Small intestine (tissue), 7 donors: ENCODE measurements at regions not wholly inside any gene's neighbourhood (a gene's known extent, or its start where the extent isn't known, plus 50 kb on each side); places are given as distances from the start of the nearest gene placed in this dataset.

ENCODE experiments used
- DNase-seq, 2 donors: peaks; one replicate each; pipeline versions ENCODE4 v3.0.0 to v3.0.0-alpha.2; 2013
- FAIRE-seq: peaks from 2 replicates; lab custom pipeline; 2012; peaks lifted over from hg19 to GRCh38; lab: Jason Lieb, UNC
- H3K27ac ChIP-seq, 3 donors: one replicate each; pipeline ENCODE4 v1.5.1; 2013; ENCODE audit warnings: low read length in 2 of 3, mild to moderate bottlenecking in 2 of 3, control low read depth in 1 of 3, inconsistent platforms in 1 of 3, low read depth in 1 of 3, moderate library complexity in 1 of 3
- H3K27me3 ChIP-seq, 3 donors: one replicate each; pipeline ENCODE4 v1.6.1; 2013; ENCODE audit warnings: low read length in 3 of 3, inconsistent platforms in 1 of 3; ENCODE audit not compliant: control insufficient read depth in 3 of 3, insufficient read depth in 3 of 3
- H3K36me3 ChIP-seq, 3 donors: one replicate each; pipeline ENCODE4 v1.6.1; 2013; ENCODE audit warnings: low read length in 3 of 3, inconsistent platforms in 1 of 3, low read depth in 1 of 3, mild to moderate bottlenecking in 1 of 3, moderate library complexity in 1 of 3; ENCODE audit not compliant: control insufficient read depth in 3 of 3, insufficient read depth in 2 of 3
- H3K4me1 ChIP-seq, 3 donors: one replicate each; pipeline ENCODE4 v1.6.1; 2013; ENCODE audit warnings: low read length in 2 of 3, inconsistent platforms in 1 of 3, low read depth in 1 of 3, mild to moderate bottlenecking in 1 of 3, moderate library complexity in 1 of 3; ENCODE audit not compliant: control insufficient read depth in 3 of 3, insufficient read depth in 2 of 3
- H3K4me3 ChIP-seq, 3 donors: one replicate each; pipeline ENCODE4 v1.5.1; 2013; ENCODE audit warnings: low read length in 3 of 3, control low read depth in 1 of 3, inconsistent platforms in 1 of 3, low read depth in 1 of 3, mild to moderate bottlenecking in 1 of 3, moderate library complexity in 1 of 3
- H3K9me3 ChIP-seq, 2 donors: one replicate each; pipeline ENCODE4 v1.6.1; 2013; ENCODE audit warnings: low read depth in 1 of 2, low read length in 1 of 2; ENCODE audit not compliant: control insufficient read depth in 2 of 2, insufficient read depth in 1 of 2
- WGBS, 3 donors: extraction: QIAGEN DNeasy Blood & Tissue Kit; methylation state at CpG; one replicate each; pipeline ENCODE4 v1.1.7; 2013; 5-methylcytosine and 5-hydroxymethylcytosine counted together
- donor health status: healthy with polysubstance abuse.
- donor health status: control.
- donor health status: control.
- donor health status: Bipolar disorder and iron deficiency.
- donor health status: healthy.

DNA sequence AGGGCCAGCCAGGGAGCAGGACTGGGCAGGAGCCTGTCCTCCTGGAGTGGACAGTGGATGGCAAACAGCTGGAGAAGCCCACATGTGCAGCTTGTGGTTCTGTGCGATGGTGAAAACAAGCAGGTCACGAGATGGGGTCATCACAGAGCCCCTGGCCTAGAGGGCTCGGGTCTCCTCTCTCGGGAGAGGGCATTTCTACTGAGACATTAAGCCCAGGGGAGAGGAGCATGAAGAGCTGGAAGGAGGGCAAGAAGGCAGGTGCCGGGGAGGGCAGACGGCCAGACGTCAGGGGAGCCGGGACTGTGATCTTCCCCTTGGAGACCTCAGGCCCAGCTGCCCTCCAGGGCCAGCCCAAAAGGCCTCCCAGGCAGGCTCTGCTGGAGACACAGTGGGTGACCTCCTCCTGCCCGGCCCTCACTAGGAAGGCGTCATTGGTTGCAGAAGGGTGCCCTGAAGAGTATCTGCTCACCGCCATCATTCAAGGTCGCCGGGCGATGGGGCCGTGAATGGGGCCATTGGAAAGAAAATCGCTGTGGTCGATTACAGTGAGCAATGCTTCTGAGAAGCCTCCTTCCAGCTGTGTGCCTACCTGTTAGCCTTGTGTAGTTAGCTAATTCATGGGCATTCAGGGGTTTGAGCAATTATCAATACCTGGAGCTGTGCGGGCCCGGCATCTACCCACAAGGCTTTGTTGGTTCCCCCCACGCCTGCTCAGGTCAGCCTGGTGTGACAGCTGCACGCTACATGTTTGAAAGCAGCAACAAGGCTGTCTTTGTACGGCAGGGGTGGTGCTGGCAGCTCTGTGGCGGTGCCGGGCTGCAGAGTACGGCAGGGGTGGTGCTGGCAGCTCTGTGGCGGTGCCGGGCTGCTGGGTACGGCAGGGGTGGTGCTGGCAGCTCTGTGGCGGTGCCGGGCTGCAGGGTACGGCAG, 72.3 kb upstream of the ACTRT2 start:
- no peaks in the 10 kb centered on the region for H3K4me1 ChIP-seq
- WGBS, 3 donors, result 83 to 89% (median 86%) methylated on average over 24 to 28 of the region's 31 CpGs
- H3K27ac ChIP-seq, result no peak overlapping the region
- FAIRE-seq (no peak), DNase-seq (no peak)
- no peaks in the 10 kb centered on the region for H3K36me3 ChIP-seq
- H3K27me3 ChIP-seq, result peaks cover 0 to 2% (median 0%) of the 10 kb centered on the region in 3 donors
- H3K4me3 ChIP-seq, result no peak overlapping the region
- peaks cover under 1 to 2% of the 10 kb centered on the region in 2 donors for H3K9me3 ChIP-seq

DNA sequence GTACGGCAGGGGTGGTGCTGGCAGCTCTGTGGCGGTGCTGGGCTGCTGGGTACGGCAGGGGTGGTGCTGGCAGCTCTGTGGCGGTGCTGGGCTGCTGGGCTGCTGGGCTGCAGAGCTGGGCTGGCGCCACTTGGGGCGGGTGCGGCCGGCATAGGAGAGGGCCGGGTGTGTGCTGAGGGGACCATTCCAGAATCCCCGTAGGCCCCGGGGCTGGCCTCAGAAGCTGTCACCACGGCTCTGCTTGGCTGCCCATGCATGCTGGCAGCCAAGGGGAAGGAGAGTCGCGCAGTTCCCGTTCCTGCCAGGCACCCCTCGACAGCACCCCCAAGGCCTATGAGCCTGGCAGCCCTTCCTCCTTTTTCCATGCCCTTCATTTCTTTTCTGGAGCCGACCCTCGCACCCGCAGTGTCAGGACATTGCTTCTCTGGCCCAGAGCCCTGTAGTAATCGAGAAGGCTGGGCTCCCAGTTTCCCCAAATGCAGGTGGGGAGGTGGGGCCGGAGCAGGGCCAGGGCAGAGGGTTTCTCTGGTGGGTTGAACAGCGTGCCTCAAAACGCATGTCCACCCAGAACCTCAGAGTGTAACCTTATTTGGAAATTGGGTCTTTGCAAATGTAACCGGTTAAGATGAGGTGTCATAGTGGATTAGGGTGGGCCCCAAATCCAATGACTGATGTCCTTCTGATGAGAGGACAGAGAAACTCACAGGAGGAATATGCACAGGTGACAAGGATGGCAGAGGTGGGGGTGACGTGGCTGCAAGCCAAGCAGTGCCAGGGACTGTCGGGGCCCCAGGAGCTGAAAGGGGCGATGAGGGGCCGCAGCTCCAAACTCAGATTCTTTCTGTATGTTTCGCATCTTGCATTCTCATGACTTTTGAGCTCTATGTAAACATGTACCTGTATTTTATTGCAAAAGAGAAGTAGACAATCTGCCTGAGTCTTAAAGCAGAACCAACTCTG, 71.0 kb upstream of the ACTRT2 start:
- no peaks in the 10 kb centered on the region for H3K4me1 ChIP-seq
- WGBS, 3 donors, result 78 to 80% (median 80%) methylated on average over 22 to 29 of the region's 29 CpGs
- no peaks in the 10 kb centered on the region for H3K36me3 ChIP-seq
- H3K9me3 ChIP-seq, result peaks cover 2 to 4% of the 10 kb centered on the region in 2 donors
- peaks cover 0 to 2% (median 1%) of the 10 kb centered on the region in 3 donors for H3K27me3 ChIP-seq
- no peak for DNase-seq
- FAIRE-seq, result no peak
- no peak overlapping the region for H3K27ac ChIP-seq
- H3K4me3 ChIP-seq, result no peak overlapping the region

- DNase-seq, result no peak
- Histone ChIP-seq H3K9me3 (peaks cover 2 to 6% of the 10 kb centered on the region in 2 donors), H3K4me3 (no peak overlapping the region), H3K36me3 (no peaks in the 10 kb centered on the region), H3K4me1 (no peaks in the 10 kb centered on the region), H3K27ac (no peak overlapping the region), H3K27me3 (peaks cover 0 to 2% (median 1%) of the 10 kb centered on the region in 3 donors)
- WGBS, 3 donors, result 72 to 86% (median 77%) methylated on average over 5 of the region's 5 CpGs
- FAIRE-seq, result no peak
Observed at GRCh38 chr1:2950926-2951305, 70.4 kb upstream of the ACTRT2 start.

DNA sequence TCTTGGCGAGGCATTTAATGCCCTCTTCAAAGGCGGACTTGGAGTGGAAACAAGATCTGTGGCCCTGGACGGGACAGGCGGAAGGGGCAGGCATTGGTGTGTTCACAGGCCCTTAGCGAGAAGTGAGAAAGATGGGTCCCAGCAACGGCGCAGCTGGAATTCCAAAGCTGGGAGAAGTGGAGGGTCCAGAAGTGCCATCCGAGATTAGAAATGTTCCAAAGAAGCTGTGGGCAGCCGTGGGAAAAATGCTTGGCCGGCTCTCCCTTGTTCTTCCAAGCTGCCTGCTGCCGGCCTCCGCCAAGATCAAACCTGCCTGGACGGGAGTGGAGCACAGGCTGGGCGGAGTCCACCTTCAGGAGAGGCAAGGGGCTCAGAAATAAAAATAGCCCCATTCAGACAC, 69.4 kb upstream of the ACTRT2 start:
- peaks cover 2 to 6% of the 10 kb centered on the region in 2 donors for H3K9me3 ChIP-seq
- no peak for DNase-seq
- no peaks in the 10 kb centered on the region for H3K36me3 ChIP-seq
- H3K4me3 ChIP-seq, result no peak overlapping the region
- no peak for FAIRE-seq
- H3K27ac ChIP-seq, result no peak overlapping the region
- H3K4me1 ChIP-seq, result no peaks in the 10 kb centered on the region
- WGBS, 3 donors, result 74 to 80% (median 78%) methylated on average over 14 of the region's 14 CpGs
- H3K27me3 ChIP-seq, result peaks cover 0 to 2% (median 1%) of the 10 kb centered on the region in 3 donors

DNA sequence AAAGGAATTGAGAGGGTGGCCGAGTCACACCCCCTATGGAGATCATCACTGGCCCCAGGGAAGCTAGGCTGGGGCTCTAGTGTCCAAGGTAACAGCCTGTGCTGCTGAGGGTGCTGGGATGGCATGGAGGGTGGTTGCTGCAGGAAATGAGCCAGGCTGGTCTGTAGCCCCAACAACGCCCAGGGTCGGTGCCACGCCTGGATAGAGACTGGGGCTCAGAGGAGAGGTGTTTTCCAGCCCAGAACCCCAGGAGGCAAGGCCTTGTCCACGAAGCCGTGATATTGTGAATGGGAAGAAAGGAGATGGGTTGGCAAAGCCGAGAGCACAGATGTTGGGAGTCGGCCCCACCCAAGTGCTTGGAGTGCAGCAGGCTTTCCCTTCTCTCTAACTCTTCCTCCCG, 68.9 kb upstream of the ACTRT2 start:
- Histone ChIP-seq H3K27me3 (peaks cover 0 to 2% (median 1%) of the 10 kb centered on the region in 3 donors), H3K9me3 (peaks cover 2 to 6% of the 10 kb centered on the region in 2 donors), H3K4me1 (no peaks in the 10 kb centered on the region), H3K4me3 (no peak overlapping the region), H3K36me3 (no peaks in the 10 kb centered on the region), H3K27ac (no peak overlapping the region)
- FAIRE-seq (no peak), DNase-seq (no peak)
- 68 to 72% (median 72%) methylated on average over 9 of the region's 9 CpGs for WGBS, 3 donors

GRCh38 chr1:2952992-2953391, 68.3 kb upstream of the ACTRT2 start:
- no peak for DNase-seq
- 90 to 91% (median 91%) methylated on average over 7 of the region's 7 CpGs for WGBS, 3 donors
- Histone ChIP-seq H3K27me3 (peaks cover 0 to 2% (median 1%) of the 10 kb centered on the region in 3 donors), H3K27ac (no peak overlapping the region), H3K9me3 (peaks cover 2 to 7% of the 10 kb centered on the region in 2 donors), H3K4me3 (no peak overlapping the region), H3K36me3 (no peaks in the 10 kb centered on the region), H3K4me1 (no peaks in the 10 kb centered on the region)
- no peak for FAIRE-seq

DNA sequence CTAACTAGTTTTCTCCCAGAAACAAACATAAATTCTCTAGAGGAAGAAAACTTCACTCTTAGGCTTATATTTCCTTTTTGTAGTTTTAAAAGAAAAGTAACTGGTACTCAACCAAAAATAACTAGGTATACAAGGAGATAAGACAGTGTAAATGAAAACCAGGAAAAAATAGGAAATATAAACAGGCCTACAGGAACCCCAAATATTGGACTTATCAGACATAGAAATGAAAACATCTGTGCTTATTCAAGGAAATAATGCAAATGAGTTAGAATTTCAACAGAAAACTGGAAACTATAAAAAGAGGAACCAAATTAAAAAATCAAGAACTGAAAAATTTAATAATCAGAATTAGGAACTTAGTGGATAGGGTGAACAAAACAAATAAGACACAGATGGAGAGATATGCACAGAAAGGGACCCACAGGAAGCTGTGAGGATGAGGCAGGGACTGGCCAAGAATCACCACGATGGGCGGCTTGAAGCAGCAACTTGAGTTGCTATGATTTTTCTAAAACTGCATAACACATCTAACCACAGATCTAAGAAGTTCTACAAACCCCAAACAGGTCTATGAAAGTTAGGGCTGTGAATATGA, 67.5 kb upstream of the ACTRT2 start:
- H3K27me3 ChIP-seq, result peaks cover 0 to 2% (median 1%) of the 10 kb centered on the region in 3 donors
- no peaks in the 10 kb centered on the region for H3K4me1 ChIP-seq
- no peak for FAIRE-seq
- H3K9me3 ChIP-seq, result peaks cover 2 to 10% of the 10 kb centered on the region in 2 donors
- no peak for DNase-seq
- no peaks in the 10 kb centered on the region for H3K36me3 ChIP-seq
- H3K27ac ChIP-seq, result no peak overlapping the region
- H3K4me3 ChIP-seq, result no peak overlapping the region
- WGBS, 3 donors, result 57 to 82% (median 77%) methylated on average over 2 of the region's 2 CpGs

- Histone ChIP-seq H3K9me3 (peaks cover 2 to 10% of the 10 kb centered on the region in 2 donors), H3K27ac (no peak overlapping the region), H3K36me3 (no peaks in the 10 kb centered on the region), H3K4me1 (no peaks in the 10 kb centered on the region), H3K4me3 (no peak overlapping the region), H3K27me3 (peaks cover 0 to 2% (median 1%) of the 10 kb centered on the region in 3 donors)
- no peak for FAIRE-seq
- DNase-seq, result no peak
Observed at GRCh38 chr1:2955652-2956051, 65.6 kb upstream of the ACTRT2 start.
